HG02571 (cell line): ENCODE measurements at regions not wholly inside any gene's neighbourhood (a gene's known extent, or its start where the extent isn't known, plus 50 kb on each side); places are given as distances from the start of the nearest gene placed in this dataset.
"Not testable (repeated sequence)": the region's sequence is repeated elsewhere in the genome, so short reads cannot be mapped to it uniquely, and the experiment has no call there.

Experiments used
- ATAC-seq: cut with Tn5 transposase; IDR thresholded peaks from one replicate; pipeline ENCODE4 v1.9.1; 2021; ENCODE audit warnings: mild to moderate bottlenecking, moderate library complexity; ENCODE audit not compliant: unreplicated experiment

- ATAC-seq, result no peak
Measured at GRCh38 chr5:104177651-104178050, 615.1 kb upstream of the NUDT12 start.

GRCh38 chr5:104172976-104173375 is 610.4 kb upstream of the NUDT12 start:
- ATAC-seq, result no peak

DNA sequence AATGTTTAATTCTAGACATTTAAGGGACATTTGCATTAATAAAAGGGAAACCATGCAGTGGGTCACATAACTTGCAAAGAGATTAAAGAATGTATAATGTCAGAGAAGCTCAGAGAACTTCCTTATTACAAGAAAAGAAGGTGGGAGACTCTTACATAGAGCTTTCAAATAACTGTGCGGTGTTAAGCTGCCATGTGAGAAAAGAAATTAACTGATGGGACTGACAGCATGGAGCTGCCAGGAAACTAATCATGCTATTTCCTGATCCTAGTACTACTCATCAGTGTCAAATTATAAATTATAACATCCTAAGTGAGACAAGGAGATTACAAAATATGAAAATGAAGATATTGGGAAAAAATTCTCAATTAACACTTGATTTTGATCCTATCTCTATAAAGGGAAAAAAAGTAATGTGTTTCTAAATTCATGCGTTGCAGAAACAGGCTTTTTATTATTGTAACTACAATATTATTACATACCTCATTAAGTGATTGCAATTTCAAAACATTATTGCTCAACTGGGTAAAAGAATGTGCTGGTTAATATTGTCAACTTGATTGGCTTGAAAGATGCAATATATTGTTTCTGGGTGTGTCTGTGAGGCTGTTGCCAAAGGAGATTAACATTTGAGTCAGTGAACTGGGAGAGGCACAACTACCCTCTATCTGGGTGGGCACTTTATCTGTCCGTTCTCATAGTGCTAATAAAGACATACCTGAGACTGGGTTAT is 609.5 kb upstream of the NUDT12 start:
- no peak for ATAC-seq

GRCh38 chr5:104170926-104171325 is 608.3 kb upstream of the NUDT12 start:
- ATAC-seq, result no peak

GRCh38 chr5:104146652-104147051 is 584.1 kb upstream of the NUDT12 start:
- no peak for ATAC-seq

GRCh38 chr5:104139840-104140239 is 577.3 kb upstream of the NUDT12 start:
- ATAC-seq, result no peak

DNA sequence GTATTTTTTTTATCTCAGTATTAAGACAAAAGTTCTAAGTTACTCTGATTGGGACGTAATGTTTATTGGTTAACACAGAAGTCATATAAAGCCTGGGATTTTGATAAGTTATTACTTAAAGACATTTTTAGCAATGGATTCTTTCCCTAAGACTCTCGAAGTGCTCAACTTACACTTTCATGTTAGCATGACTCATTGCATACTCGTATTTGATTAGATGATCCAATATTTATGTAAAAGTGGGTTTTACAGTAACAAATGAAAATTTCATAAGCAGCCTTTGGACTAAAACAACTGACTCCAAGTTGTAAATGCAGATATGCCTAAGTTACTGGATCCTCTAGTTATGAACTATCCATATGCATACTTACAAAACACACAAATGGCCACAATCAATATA is 567.7 kb upstream of the NUDT12 start:
- ATAC-seq, result no peak

GRCh38 chr5:104128348-104128747 is 565.8 kb upstream of the NUDT12 start:
- ATAC-seq, result no peak

DNA sequence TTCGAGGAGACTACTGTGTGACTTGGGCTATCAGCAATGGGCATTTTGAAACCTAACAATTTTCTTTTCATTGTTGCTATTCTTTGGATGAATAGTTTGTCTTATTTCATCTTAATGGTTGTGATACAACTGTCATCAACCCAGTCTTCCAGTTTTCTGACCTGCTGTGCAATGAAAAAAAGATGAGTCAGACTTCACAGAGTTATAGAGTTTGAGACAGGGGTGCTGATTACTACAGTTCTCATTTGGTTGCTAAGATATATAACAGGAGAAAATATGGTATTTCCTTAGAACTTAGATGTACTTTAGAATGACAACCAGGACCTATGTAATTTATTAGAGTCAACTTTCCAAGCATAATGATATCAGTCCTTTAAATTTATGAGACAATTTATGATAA is 564.4 kb upstream of the NUDT12 start:
- ATAC-seq, result no peak

DNA sequence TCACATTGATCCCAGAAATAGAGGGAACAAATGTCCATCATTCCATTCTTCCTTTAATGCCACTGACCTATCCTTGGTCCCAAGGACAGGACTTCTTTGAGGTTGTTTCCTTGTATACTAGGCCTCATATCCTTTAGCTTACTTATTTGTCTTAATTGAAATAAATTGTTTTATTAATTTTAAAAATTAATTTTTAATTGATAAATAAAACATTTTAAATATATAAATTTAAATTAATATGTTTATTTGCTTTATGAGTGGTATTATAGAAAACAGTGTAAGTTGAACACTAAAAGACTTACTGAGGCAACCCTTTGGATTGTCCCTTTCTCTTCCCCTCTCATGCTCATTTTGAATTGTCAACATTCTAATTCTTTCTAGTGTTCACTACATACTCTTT is 556.9 kb upstream of the NUDT12 start:
- no peak for ATAC-seq

GRCh38 chr5:104111632-104112031 is 549.0 kb upstream of the NUDT12 start:
- no peak for ATAC-seq

GRCh38 chr5:104096451-104096850 is 533.9 kb upstream of the NUDT12 start:
- no peak for ATAC-seq

GRCh38 chr5:104095527-104095926 is 532.9 kb upstream of the NUDT12 start:
- ATAC-seq, result no peak

DNA sequence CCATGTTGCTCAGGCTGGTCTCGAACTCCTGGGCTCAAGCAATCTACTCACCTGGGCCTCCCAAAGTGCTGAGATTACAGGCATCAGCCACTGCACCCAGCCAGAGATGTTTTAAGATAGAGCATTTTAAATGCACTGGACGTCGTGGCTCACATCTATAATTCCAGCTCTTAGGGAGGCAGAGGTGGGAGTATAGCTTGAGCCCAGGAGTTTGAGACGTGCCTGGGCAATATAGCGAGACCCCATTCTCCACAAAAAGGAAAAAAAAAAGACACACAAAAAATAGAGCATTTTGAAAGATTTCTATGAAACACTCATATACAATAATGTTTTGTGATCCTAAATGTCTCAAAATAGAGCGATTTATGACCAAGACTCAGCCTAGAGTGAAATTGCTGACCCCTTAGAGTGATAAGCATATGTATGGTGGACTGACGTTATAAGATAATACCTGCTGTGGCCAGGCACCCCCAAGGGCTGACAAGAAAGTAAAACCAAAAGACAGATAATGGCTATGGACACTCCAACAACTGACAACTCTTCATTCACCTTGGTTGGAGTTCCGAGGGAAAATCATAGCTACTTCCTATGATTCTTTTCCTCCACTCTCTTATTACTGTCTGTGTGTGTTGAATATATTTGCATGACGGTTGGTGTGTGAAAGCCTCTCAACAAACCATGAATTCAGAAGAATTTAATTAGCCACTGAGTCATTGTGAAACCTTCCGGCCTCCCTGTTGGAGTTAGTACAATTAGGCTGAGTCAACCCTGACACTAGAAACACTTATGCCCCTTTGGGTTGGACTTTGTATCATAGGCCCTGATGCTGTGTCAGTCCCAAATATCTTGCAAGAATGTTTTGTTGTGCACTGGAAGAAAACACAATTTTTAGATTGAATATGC is 526.5 kb upstream of the NUDT12 start:
- no peak for ATAC-seq

- ATAC-seq, result no peak
Measured at GRCh38 chr5:104084896-104085295, 522.3 kb upstream of the NUDT12 start.

GRCh38 chr5:104082754-104083153 is 520.2 kb upstream of the NUDT12 start:
- no peak for ATAC-seq

GRCh38 chr5:104081232-104081631 is 518.6 kb upstream of the NUDT12 start:
- ATAC-seq, result no peak

DNA sequence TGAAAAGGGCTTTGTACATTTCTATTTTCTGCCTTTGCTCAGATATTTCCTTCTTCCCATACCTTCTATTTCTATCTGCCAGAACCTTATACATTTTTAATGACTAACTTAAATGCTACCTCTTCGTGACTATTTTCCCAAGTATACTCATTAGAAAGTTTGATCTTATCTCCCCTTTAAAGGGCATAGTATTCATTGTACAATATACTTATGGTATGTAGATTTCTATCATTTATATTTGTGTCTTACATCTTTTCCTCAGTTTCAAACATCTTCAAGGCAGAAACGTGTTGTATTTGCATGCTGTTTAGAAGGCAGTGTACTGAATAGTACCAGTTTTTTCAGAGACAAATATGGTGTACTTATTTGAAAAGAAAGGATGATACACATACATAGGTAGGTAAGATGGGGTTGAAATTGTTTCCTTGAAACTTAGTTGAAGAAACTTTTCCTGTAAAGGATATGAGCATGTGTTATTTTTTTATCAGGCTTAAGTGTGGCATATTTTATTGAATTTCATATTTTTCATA is 518.1 kb upstream of the NUDT12 start:
- no peak for ATAC-seq

DNA sequence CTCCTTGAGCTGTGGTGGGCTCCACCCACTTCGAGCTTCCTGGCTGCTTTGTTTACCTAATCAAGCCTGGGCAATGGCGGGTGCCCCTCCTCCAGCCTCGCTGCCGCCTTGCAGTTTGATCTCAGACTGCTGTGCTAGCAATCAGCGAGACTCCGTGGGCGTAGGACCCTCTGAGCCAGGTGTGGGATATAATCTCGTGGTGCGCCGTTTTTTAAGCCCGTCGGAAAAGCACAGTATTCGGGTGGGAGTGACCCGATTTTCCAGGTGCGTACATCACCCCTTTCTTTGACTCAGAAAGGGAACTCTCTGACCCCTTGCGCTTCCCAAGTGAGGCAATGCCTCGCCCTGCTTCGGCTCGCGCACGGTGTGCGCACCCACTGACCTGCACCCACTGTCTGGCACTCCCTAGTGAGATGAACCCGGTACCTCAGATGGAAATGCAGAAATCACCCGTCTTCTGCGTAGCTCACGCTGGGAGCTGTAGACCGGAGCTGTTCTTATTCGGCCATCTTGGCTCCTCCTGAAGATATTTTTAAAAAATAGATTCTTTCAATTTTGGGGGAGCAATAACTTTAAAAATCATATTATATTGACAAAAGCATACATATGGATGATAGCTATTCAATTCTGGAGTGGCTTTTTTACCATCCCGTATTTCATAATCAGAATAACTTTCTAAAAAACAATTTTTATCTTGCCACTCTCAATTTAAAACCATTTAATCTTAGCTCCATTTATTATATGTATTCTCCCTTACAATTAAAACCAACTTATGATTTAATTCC is 517.5 kb upstream of the NUDT12 start:
- not testable (repeated sequence) for ATAC-seq

DNA sequence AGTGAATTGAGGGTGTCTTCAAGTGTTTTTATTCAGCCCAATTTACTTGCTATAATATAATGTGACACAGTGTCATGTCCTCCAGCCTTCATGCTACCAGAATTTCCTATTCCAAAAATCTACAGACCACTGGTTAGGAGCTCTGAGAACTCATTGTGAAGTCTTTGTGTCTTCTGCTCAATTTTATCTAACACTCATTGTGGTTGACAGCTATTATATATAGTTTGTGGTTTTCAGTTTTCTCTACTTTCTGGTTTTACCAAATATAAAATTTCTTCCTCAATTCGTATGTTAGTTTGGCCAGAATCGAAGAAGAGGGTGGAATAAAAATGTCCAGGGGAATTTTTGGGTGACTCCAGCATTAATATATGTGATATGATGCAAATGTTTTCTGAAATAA is 509.3 kb upstream of the NUDT12 start:
- no peak for ATAC-seq
